WTC11 (cell line): ENCODE measurements at regions not wholly inside any gene's neighbourhood (a gene's known extent, or its start where the extent isn't known, plus 50 kb on each side); places are given as distances from the start of the nearest gene placed in this dataset.

Experiments
- ATAC-seq: fragments of 200-7000 bp; cut with Tn5 transposase; 2 replicates; pipeline ENCODE4 v1.10.0; 2021; ENCODE audit warnings: mild to moderate bottlenecking, moderate library complexity
- CTCF ChIA-PET: fragments of 300-600 bp; sonication (Branson Sonifier 250); formaldehyde crosslinking; loops from one replicate; lab custom pipeline; 2021; ENCODE audit warnings: antibody characterized with exemption; lab: Charles Lee
- POLR2A ChIA-PET: fragments of 350-600 bp; sonication (Branson Sonifier 250); formaldehyde crosslinking; loops from one replicate; lab custom pipeline; 2021; ENCODE audit warnings: antibody characterized with exemption; lab: Charles Lee
- DNase-seq: peaks from one replicate; pipeline ENCODE4 v3.0.0; 2021; ENCODE audit warnings: low spot score
- H3K27ac Mint-ChIP-seq: 2 replicates; pipeline ENCODE4 v1.8.0; 2021; ENCODE audit warnings: mixed read lengths
- H3K27me3 Mint-ChIP-seq: 2 replicates; pipeline ENCODE4 v1.8.0; 2021; ENCODE audit warnings: low read depth, mild to moderate bottlenecking, moderate library complexity, mixed read lengths
- H3K36me3 Mint-ChIP-seq: 2 replicates; pipeline ENCODE4 v1.8.0; 2021; ENCODE audit warnings: mixed read lengths
- H3K4me1 Mint-ChIP-seq: 2 replicates; pipeline ENCODE4 v1.8.0; 2022; ENCODE audit warnings: mixed read lengths
- H3K4me3 Mint-ChIP-seq: 2 replicates; pipeline ENCODE4 v1.8.0; 2021; ENCODE audit warnings: mild to moderate bottlenecking, moderate library complexity, mixed read lengths
- H3K9me3 Mint-ChIP-seq: 2 replicates; pipeline ENCODE4 v1.8.0; 2021; ENCODE audit warnings: mixed read lengths
- ATF1 ChIP-seq: sonication (generic); formaldehyde crosslinking; IDR thresholded peaks from 2 replicates; pipeline ENCODE4 v1.8.1; 2023; ENCODE audit warnings: mild to moderate bottlenecking, moderate library complexity, missing genetic modification reagents
- ATF3 ChIP-seq: sonication (generic); formaldehyde crosslinking; conservative IDR thresholded peaks from 2 replicates; pipeline ENCODE4 v1.8.1; 2022; ENCODE audit warnings: mild to moderate bottlenecking, missing genetic modification reagents
- CBFB ChIP-seq: sonication (generic); formaldehyde crosslinking; IDR thresholded peaks from 2 replicates; pipeline ENCODE4 v1.8.1; 2022; ENCODE audit warnings: mild to moderate bottlenecking, low read depth, missing genetic modification reagents
- CREM ChIP-seq: sonication (generic); formaldehyde crosslinking; IDR thresholded peaks from 2 replicates; pipeline ENCODE4 v1.8.1; 2022; ENCODE audit warnings: mild to moderate bottlenecking, missing genetic modification reagents, moderate library complexity
- ELF4 ChIP-seq: sonication (generic); formaldehyde crosslinking; IDR thresholded peaks from 2 replicates; pipeline ENCODE4 v1.8.1; 2022; ENCODE audit warnings: low read depth, mild to moderate bottlenecking, moderate library complexity, missing genetic modification reagents
- GRHL2 ChIP-seq: fragments of 250-450 bp; sonication (Bioruptor Pico); IDR thresholded peaks from 2 replicates; pipeline ENCODE4 v1.8.0; 2022; ENCODE audit warnings: mild to moderate bottlenecking, moderate library complexity; ENCODE audit not compliant: insufficient replicate concordance, severe bottlenecking
- GTF2I ChIP-seq: fragments of 250-450 bp; sonication (Bioruptor Pico); conservative IDR thresholded peaks from 2 replicates; pipeline ENCODE4 v1.4.0; 2021; ENCODE audit warnings: mild to moderate bottlenecking
- MYBL2 ChIP-seq: sonication (generic); formaldehyde crosslinking; IDR thresholded peaks from 2 replicates; pipeline ENCODE4 v1.8.1; 2023; ENCODE audit warnings: mild to moderate bottlenecking, moderate library complexity, missing genetic modification reagents
- NFATC4 ChIP-seq: fragments of 250-450 bp; sonication (Bioruptor Pico); IDR thresholded peaks from 2 replicates; pipeline ENCODE4 v1.9.0; 2021; ENCODE audit warnings: mild to moderate bottlenecking
- PRRX2 ChIP-seq: fragments of 250-450 bp; sonication (Bioruptor Pico); IDR thresholded peaks from 2 replicates; pipeline ENCODE4 v1.8.0; 2021; ENCODE audit warnings: mild to moderate bottlenecking
- STAT6 ChIP-seq: sonication (generic); formaldehyde crosslinking; conservative IDR thresholded peaks from 2 replicates; pipeline ENCODE4 v1.8.1; 2023; ENCODE audit warnings: mild to moderate bottlenecking, low read depth, missing genetic modification reagents, moderate library complexity
- USF2 ChIP-seq: sonication (generic); formaldehyde crosslinking; IDR thresholded peaks from 2 replicates; pipeline ENCODE4 v1.8.1; 2023; ENCODE audit warnings: mild to moderate bottlenecking, missing genetic modification reagents, moderate library complexity
- ZBTB21 ChIP-seq: sonication (generic); formaldehyde crosslinking; IDR thresholded peaks from 2 replicates; pipeline ENCODE4 v1.8.1; 2023; ENCODE audit warnings: mild to moderate bottlenecking, missing genetic modification reagents, borderline replicate concordance
- ZMAT4 ChIP-seq: fragments of 250-450 bp; sonication (Bioruptor Pico); IDR thresholded peaks from 2 replicates; pipeline ENCODE4 v1.9.0; 2021; ENCODE audit warnings: mild to moderate bottlenecking
- ZNF121 ChIP-seq: sonication (generic); formaldehyde crosslinking; IDR thresholded peaks from 2 replicates; pipeline ENCODE4 v1.8.0; 2023; ENCODE audit warnings: missing genetic modification reagents
- ZNF416 ChIP-seq: fragments of 250-450 bp; sonication (Bioruptor Pico); IDR thresholded peaks from 2 replicates; pipeline ENCODE4 v1.9.0; 2021; ENCODE audit warnings: mild to moderate bottlenecking, inconsistent platforms
- ZNF671 ChIP-seq: fragments of 250-450 bp; sonication (Bioruptor Pico); IDR thresholded peaks from 2 replicates; pipeline ENCODE4 v1.8.0; 2021; ENCODE audit warnings: mild to moderate bottlenecking
- ZSCAN18 ChIP-seq: fragments of 250-450 bp; sonication (Bioruptor Pico); IDR thresholded peaks from 2 replicates; pipeline ENCODE4 v2.1.2; 2022; ENCODE audit warnings: mild to moderate bottlenecking, moderate library complexity
- TF ChIP-seq, protein P1 (sequence below): sonication (generic); formaldehyde crosslinking; IDR thresholded peaks from 2 replicates; pipeline ENCODE4 v1.8.0; 2022; ENCODE audit warnings: mild to moderate bottlenecking, missing genetic modification reagents
- TF ChIP-seq, protein P2 (sequence below): sonication (generic); formaldehyde crosslinking; IDR thresholded peaks from 2 replicates; pipeline ENCODE4 v1.8.1; 2023; ENCODE audit warnings: mild to moderate bottlenecking, missing genetic modification reagents
- TF ChIP-seq, protein P3 (sequence below): fragments of 250-450 bp; sonication (Bioruptor Pico); conservative IDR thresholded peaks from 2 replicates; pipeline ENCODE4 v1.9.0; 2021; ENCODE audit warnings: mild to moderate bottlenecking
- TF ChIP-seq, protein P4 (sequence below): sonication (generic); formaldehyde crosslinking; IDR thresholded peaks from 2 replicates; pipeline ENCODE4 v1.8.0; 2022; ENCODE audit warnings: mild to moderate bottlenecking, missing genetic modification reagents

- TF ChIP-seq STAT6 = no peak
- no peak for TF ChIP-seq USF2 (CRISPR knock-in tag)
These were observed 305.0 kb downstream of the HLX start (continued) for GRCh38 chr1:221184131-221184794.

DNA sequence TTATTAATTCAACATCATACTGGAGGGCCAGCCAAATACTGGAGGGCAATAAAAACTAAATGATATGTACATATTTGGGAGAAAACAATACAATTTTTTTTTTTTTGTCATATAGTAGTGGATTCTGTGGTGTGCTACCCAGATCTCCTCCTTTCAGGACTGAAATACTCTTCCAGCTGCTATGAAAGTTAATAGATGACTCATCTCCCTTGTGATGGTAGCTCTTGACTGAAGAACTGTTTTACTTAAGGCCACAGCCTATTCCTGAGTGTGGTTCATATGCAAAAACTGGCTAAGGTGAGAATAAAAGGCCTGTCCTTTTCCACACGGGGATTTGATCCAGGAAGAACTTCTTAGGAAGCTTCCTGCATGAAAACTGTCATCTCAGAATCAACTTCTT is 307.9 kb downstream of the HLX start:
- Mint-ChIP-seq H3K9me3 (peaks cover 7% of the 10 kb centered on the region; the same call in 1 of the 2 replicates), H3K4me1 (peaks cover 4% of the 10 kb centered on the region), H3K27me3 (no peaks in the 10 kb centered on the region), H3K27ac (no peak overlapping the region), H3K36me3 (no peaks in the 10 kb centered on the region), H3K4me3 (no peak overlapping the region)
- no peak for ATAC-seq
- ChIA-PET CTCF (interaction anchor here (2.2 kb wide), 1 partner anchor 16 kb away, joined by 6 read pairs; no protein-coding TSS in a partner anchor), POLR2A (no interaction called here)
- DNase-seq = no peak
- TF ChIP-seq ZNF121 (CRISPR knock-in tag) = no peak
- no peak for TF ChIP-seq ZNF416
- TF ChIP-seq CREM (CRISPR knock-in tag) = no peak
- TF ChIP-seq ZNF671 (CRISPR knock-in tag) = no peak
- TF ChIP-seq PRRX2 (CRISPR knock-in tag) = no peak
- no peak for TF ChIP-seq GTF2I (CRISPR knock-in tag)
- TF ChIP-seq MYBL2 (CRISPR knock-in tag) = no peak
- TF ChIP-seq ATF1 (CRISPR knock-in tag) = no peak
- TF ChIP-seq ZMAT4 (CRISPR knock-in tag) = no peak
- no peak for TF ChIP-seq CBFB (CRISPR knock-in tag)
- no peak for TF ChIP-seq ZBTB21 (CRISPR knock-in tag)
- TF ChIP-seq, protein P1, sequence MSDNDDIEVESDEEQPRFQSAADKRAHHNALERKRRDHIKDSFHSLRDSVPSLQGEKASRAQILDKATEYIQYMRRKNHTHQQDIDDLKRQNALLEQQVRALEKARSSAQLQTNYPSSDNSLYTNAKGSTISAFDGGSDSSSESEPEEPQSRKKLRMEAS (CRISPR knock-in tag) = no peak
- no peak for TF ChIP-seq ATF3 (CRISPR knock-in tag)
- no peak for TF ChIP-seq NFATC4 (CRISPR knock-in tag)
- TF ChIP-seq, protein P2, sequence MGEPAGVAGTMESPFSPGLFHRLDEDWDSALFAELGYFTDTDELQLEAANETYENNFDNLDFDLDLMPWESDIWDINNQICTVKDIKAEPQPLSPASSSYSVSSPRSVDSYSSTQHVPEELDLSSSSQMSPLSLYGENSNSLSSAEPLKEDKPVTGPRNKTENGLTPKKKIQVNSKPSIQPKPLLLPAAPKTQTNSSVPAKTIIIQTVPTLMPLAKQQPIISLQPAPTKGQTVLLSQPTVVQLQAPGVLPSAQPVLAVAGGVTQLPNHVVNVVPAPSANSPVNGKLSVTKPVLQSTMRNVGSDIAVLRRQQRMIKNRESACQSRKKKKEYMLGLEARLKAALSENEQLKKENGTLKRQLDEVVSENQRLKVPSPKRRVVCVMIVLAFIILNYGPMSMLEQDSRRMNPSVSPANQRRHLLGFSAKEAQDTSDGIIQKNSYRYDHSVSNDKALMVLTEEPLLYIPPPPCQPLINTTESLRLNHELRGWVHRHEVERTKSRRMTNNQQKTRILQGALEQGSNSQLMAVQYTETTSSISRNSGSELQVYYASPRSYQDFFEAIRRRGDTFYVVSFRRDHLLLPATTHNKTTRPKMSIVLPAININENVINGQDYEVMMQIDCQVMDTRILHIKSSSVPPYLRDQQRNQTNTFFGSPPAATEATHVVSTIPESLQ (CRISPR knock-in tag) = no peak
- no peak for TF ChIP-seq GRHL2
- TF ChIP-seq ZSCAN18 (CRISPR knock-in tag) = no peak
- TF ChIP-seq, protein P3, sequence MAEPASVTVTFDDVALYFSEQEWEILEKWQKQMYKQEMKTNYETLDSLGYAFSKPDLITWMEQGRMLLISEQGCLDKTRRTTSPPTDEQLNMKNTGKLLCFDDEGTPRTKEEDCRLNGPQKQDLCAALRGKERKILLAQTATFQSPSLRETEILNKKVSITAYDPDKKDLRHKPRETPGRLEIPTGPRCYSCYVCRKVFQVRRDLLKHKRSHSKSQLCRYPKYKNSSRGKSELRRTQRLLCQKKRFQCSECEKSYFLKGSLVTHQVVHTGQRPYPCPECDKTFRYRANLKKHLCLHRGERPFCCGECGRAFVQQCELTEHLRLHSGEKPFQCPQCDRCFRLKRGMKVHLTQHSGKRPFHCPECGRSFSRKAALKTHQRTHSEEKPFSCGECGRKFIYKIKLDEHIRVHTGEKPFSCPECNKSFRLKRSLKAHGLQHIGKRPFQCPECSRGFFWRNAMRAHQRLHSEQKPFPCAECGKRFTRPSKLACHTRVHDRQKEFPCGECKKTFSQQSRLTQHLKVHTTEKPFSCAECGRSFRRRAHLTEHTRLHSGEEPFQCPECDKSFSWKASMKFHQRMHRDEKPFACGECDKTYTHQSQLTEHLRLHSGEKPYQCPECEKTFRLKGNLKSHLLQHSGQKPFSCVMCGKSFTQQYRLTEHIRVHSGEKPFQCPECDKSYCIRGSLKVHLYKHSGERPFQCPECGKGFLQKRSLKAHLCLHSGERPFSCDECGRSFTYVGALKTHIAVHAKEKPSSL = no peak
- TF ChIP-seq, protein P4, sequence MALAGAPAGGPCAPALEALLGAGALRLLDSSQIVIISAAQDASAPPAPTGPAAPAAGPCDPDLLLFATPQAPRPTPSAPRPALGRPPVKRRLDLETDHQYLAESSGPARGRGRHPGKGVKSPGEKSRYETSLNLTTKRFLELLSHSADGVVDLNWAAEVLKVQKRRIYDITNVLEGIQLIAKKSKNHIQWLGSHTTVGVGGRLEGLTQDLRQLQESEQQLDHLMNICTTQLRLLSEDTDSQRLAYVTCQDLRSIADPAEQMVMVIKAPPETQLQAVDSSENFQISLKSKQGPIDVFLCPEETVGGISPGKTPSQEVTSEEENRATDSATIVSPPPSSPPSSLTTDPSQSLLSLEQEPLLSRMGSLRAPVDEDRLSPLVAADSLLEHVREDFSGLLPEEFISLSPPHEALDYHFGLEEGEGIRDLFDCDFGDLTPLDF (CRISPR knock-in tag) = no peak
- no peak for TF ChIP-seq ELF4
